Gastrocnemius medialis (tissue), 4 donors: ENCODE measurements at regions not wholly inside any gene's neighbourhood (a gene's known extent, or its start where the extent isn't known, plus 50 kb on each side); places are given as distances from the start of the nearest gene placed in this dataset.

Experiments used
- ATAC-seq, 2 donors: fragments of 150-250 bp; one replicate each; pipeline ENCODE4 v1.9.1; 2016
- DNase-seq, 2 donors: peaks; one replicate each; pipeline ENCODE4 v3.0.0-alpha.2; 2019
- H3K27ac ChIP-seq, 4 donors: fragments of 200-600 bp; sonication (generic); 1 replicate in 1 of 4; 2 replicates in 3 of 4; pipeline ENCODE4 v1.5.1; 2016 to 2018; ENCODE audit warnings: mild to moderate bottlenecking in 2 of 4, moderate library complexity in 1 of 4
- H3K27me3 ChIP-seq, 3 donors: fragments of 200-600 bp; sonication (generic) in 2 of 3; 1 replicate in 1 of 3; 2 replicates in 2 of 3; pipeline versions ENCODE4 v1.5.1 to v1.6.0; 2016 to 2019; ENCODE audit warnings: mild to moderate bottlenecking in 1 of 3, moderate library complexity in 1 of 3
- H3K36me3 ChIP-seq, 2 donors: fragments of 200-600 bp; sonication (generic) in 1 of 2; one replicate each; pipeline ENCODE4 v1.5.1; 2017 to 2018
- H3K4me1 ChIP-seq, 2 donors: fragments of 200-600 bp; sonication (generic) in 1 of 2; one replicate each; pipeline ENCODE4 v1.5.1; 2016 to 2017; ENCODE audit warnings: mild to moderate bottlenecking in 2 of 2
- H3K4me3 ChIP-seq, 4 donors: fragments of 200-600 bp; sonication (generic) in 3 of 4; 1 replicate in 1 of 4; 2 replicates in 3 of 4; pipeline ENCODE4 v1.5.1; 2016 to 2019; ENCODE audit warnings: mild to moderate bottlenecking in 2 of 4
- H3K9me3 ChIP-seq, 3 donors: fragments of 200-600 bp; sonication (generic) in 2 of 3; 1 replicate in 1 of 3; 2 replicates in 2 of 3; pipeline ENCODE4 v1.5.1; 2016 to 2019
- POLR2A ChIP-seq, 2 donors: fragments of 450-650 bp; IDR thresholded peaks; one replicate each; pipeline ENCODE4 v1.6.1; 2017; ENCODE audit warnings: antibody characterized with exemption in 2 of 2, mild to moderate bottlenecking in 2 of 2, moderate library complexity in 2 of 2
- in situ Hi-C, 4 donors: fragments of 200-750 bp; cut with MboI; loops; one replicate each; pipeline versions ENCODE4 v1.15.0 to v1.8.0; 2017; ENCODE audit warnings: low sequenced_read_pairs in 4 of 4
- intact Hi-C: fragments of 100-400 bp; cut with DNase I; formaldehyde crosslinking; loops from one replicate; pipeline ENCODE4 v1.15.1; 2023; ENCODE audit warnings: low total_unique reads
- TF ChIP-seq, protein P1 (sequence below), 5 experiments: fragments of 450-650 bp in 3 of 5; fragments of 200-600 bp in 2 of 5; sonication (generic) in 2 of 5; IDR thresholded peaks in 4 of 5; conservative IDR thresholded peaks in 1 of 5; 1 replicate in 4 of 5; 2 replicates in 1 of 5; pipeline ENCODE4 v1.5.1; 2016 to 2019; ENCODE audit warnings: antibody characterized with exemption in 5 of 5, mild to moderate bottlenecking in 3 of 5, moderate library complexity in 3 of 5

GRCh38 chr3:30331519-30331918, 274.9 kb upstream of the TGFBR2 start:
- in situ Hi-C loops = no loop called here
- H3K27me3 ChIP-seq = no peaks in the 10 kb centered on the region
- DNase-seq (no peak), ATAC-seq (no peak)
- H3K36me3 ChIP-seq = no peaks in the 10 kb centered on the region
- H3K9me3 ChIP-seq = no peaks in the 10 kb centered on the region
- no peak for TF ChIP-seq POLR2A (IDR thresholded peaks at IDR 0.05)
- TF ChIP-seq, protein P1, sequence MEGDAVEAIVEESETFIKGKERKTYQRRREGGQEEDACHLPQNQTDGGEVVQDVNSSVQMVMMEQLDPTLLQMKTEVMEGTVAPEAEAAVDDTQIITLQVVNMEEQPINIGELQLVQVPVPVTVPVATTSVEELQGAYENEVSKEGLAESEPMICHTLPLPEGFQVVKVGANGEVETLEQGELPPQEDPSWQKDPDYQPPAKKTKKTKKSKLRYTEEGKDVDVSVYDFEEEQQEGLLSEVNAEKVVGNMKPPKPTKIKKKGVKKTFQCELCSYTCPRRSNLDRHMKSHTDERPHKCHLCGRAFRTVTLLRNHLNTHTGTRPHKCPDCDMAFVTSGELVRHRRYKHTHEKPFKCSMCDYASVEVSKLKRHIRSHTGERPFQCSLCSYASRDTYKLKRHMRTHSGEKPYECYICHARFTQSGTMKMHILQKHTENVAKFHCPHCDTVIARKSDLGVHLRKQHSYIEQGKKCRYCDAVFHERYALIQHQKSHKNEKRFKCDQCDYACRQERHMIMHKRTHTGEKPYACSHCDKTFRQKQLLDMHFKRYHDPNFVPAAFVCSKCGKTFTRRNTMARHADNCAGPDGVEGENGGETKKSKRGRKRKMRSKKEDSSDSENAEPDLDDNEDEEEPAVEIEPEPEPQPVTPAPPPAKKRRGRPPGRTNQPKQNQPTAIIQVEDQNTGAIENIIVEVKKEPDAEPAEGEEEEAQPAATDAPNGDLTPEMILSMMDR (IDR thresholded peaks at IDR 0.05 in 4 of 5, conservative IDR thresholded peaks at IDR 0.05 in 1 of 5) = no peak
- intact Hi-C loops = no loop called here
- H3K4me3 ChIP-seq = no peak overlapping the region
- no peaks in the 10 kb centered on the region for H3K4me1 ChIP-seq
- no peak overlapping the region for H3K27ac ChIP-seq

- H3K27ac ChIP-seq = no peak overlapping the region
- H3K9me3 ChIP-seq = no peaks in the 10 kb centered on the region
- no peaks in the 10 kb centered on the region for H3K27me3 ChIP-seq
- H3K4me3 ChIP-seq = no peak overlapping the region
- in situ Hi-C loops (no loop called here), intact Hi-C loops (no loop called here)
- no peaks in the 10 kb centered on the region for H3K36me3 ChIP-seq
- no peak for DNase-seq
- TF ChIP-seq POLR2A (IDR thresholded peaks at IDR 0.05) = no peak
- TF ChIP-seq, protein P1 (IDR thresholded peaks at IDR 0.05 in 4 of 5, conservative IDR thresholded peaks at IDR 0.05 in 1 of 5) = no peak
- no peaks in the 10 kb centered on the region for H3K4me1 ChIP-seq
- ATAC-seq = no peak
Observed at GRCh38 chr3:30332196-30333021, 274.0 kb upstream of the TGFBR2 start.

DNA sequence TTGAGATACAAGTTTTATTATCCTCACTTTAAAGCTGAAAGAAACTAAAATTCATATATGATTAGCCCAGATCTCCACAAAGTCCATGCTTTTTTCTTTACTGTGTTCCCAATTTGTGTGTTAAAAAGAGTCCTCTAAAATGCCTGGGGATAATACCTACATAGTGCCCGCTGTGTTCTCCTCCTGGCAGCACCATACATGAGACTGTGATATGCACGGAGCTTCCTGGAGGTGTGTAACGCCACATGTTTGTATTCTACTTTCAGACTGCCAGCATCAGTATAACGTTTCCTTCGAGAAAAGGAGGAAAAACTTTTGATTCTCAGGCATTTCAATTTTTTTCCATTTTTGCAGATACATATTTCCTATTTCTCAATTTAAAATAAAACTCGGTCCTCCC, 273.3 kb upstream of the TGFBR2 start:
- no peak for ATAC-seq
- H3K4me1 ChIP-seq = no peaks in the 10 kb centered on the region
- no peak overlapping the region for H3K4me3 ChIP-seq
- H3K27me3 ChIP-seq = no peaks in the 10 kb centered on the region
- no peak for DNase-seq
- intact Hi-C loops = no loop called here
- in situ Hi-C loops = no loop called here
- H3K9me3 ChIP-seq = no peaks in the 10 kb centered on the region
- no peaks in the 10 kb centered on the region for H3K36me3 ChIP-seq
- H3K27ac ChIP-seq = no peak overlapping the region
- TF ChIP-seq, protein P1 (IDR thresholded peaks at IDR 0.05 in 4 of 5, conservative IDR thresholded peaks at IDR 0.05 in 1 of 5) = no peak
- no peak for TF ChIP-seq POLR2A (IDR thresholded peaks at IDR 0.05)

DNA sequence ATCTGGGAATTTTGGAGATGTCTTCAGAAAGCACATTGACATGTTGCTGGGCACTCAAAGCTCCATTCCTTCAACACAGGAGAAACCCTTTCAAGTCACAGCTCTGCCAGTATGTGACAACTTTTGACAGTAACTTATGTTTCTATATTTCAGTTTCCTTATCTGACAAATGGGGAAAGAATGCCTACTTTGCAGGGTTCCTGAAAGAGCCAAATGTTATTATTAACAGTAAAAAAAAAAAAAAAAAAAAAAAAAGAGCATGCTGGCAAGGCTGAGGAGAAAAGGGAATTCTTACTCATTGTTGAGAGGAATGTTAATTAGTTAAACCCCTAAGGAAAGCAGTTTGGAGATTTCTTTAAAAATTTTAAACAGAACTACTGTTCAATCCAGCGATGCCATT, 272.5 kb upstream of the TGFBR2 start:
- Histone ChIP-seq H3K9me3 (no peaks in the 10 kb centered on the region), H3K4me1 (no peaks in the 10 kb centered on the region), H3K27ac (no peak overlapping the region), H3K36me3 (no peaks in the 10 kb centered on the region), H3K27me3 (no peaks in the 10 kb centered on the region), H3K4me3 (no peak overlapping the region)
- no peak for DNase-seq
- no peak for TF ChIP-seq POLR2A (IDR thresholded peaks at IDR 0.05)
- TF ChIP-seq, protein P1 (IDR thresholded peaks at IDR 0.05 in 4 of 5, conservative IDR thresholded peaks at IDR 0.05 in 1 of 5) = no peak
- ATAC-seq = no peak
- intact Hi-C loops = no loop called here
- in situ Hi-C loops = no loop called here
